NCI-H146 treated with DMSO at 0.1 percent for 48 hours (cell line): ENCODE measurements at regions not wholly inside any gene's neighbourhood (a gene's known extent, or its start where the extent isn't known, plus 50 kb on each side); places are given as distances from the start of the nearest gene placed in this dataset.

Experiments used
- DNase-seq: peaks from one replicate; lab custom pipeline; 2025; ENCODE audit not compliant: unreplicated experiment; lab: John Stamatoyannopoulos, UW

GRCh38 chr5:107088907-107089306 is 581.8 kb downstream of the EFNA5 start:
- no peak for DNase-seq

- DNase-seq: no peak
These were observed 585.2 kb downstream of the EFNA5 start for GRCh38 chr5:107085572-107085971.

DNA sequence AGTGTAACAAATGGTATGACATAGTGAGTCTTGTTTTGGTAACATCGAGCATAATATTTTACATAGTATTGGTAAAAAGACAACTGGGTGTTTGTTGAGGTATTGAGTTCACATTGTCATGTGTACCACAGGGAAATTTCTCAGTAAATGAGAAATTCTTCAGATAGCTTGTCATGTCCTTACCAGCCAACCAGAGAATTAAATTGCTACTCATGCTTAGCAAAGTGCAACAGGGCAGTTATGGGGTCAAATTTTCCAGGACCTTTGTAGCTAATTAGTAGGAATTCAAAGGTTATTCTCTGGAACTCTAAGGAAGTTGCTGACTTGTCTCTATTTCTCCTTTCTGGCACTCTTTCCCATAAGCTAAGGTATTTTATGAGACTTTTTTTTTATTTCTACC is 595.7 kb downstream of the EFNA5 start:
- DNase-seq: no peak

DNA sequence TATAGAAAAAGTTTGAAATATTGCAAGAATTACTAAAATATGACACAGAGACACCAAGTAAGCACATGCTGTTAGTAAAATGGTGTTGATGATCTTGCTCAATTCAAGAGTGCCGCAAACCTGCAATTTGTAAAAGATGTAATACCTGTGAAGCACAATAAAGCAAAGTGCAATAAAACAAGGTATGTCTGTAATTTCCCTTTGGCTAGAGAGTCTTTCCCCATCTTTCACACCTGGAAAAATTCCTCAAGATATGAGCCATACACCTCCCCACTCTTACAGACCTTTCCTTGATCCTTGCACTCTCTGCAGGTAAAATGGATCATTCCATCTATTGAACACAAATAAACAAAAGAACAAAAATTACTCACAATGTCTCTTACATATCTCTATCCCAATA is 597.8 kb downstream of the EFNA5 start:
- no peak for DNase-seq

GRCh38 chr5:107072440-107072839 is 598.3 kb downstream of the EFNA5 start:
- no peak for DNase-seq

DNA sequence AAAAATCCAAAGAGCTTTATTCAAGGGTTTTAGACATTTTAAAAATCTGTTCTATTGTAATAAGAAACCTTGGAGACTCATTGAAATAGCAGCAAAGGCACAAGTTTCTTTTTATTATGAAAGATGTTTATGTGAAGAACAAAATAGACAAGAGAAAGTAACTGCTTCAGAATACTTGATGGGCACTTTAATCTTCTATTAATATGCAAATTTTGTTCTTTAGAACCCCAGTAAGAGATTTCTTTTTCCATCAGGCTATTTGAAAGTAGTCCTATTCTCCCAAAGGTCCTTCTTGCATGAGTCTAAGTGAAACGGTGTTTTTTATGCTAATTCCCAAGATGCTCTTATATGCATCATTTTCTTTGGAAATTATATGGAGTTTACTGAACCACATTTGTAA is 602.0 kb downstream of the EFNA5 start:
- no peak for DNase-seq

- no peak for DNase-seq
These were observed 603.3 kb downstream of the EFNA5 start for GRCh38 chr5:107067395-107067794.

DNA sequence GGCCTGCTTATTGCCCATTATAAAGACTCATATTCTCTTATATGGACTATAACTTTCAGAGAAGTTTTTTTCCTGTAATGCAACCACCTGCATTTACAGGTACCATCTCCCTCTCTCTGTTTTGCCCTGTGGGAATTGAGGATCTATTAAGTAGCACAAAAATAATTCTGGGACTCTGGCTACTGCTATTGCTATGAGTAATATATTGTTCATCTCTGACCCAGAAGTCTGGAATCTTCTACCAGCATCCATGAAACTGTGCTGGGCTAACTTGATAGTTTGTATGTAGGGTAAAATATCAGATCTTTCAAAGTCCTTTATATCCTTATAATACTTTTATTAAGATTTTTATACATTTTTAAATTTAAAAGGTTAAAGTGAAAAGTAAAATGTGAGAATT is 607.2 kb downstream of the EFNA5 start:
- DNase-seq: no peak

DNA sequence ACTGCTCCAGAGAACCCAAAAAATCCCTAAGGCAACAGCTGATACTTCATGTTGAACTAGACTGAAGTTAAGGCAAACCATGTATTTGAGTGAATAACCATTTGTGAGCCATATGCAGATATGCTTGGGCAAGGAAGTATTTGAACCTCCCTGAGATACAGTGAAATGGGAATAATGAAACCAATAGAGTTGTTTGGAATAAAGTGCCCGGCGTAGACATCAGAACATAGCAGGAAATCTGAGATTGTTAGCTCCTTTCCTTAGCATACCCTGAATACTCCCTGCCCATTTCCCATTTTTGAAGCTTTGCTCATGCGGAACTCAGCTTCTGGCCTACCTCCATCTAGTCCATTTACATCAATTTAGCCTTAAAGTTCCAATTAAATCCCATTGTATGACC is 611.9 kb downstream of the EFNA5 start:
- no peak for DNase-seq

DNA sequence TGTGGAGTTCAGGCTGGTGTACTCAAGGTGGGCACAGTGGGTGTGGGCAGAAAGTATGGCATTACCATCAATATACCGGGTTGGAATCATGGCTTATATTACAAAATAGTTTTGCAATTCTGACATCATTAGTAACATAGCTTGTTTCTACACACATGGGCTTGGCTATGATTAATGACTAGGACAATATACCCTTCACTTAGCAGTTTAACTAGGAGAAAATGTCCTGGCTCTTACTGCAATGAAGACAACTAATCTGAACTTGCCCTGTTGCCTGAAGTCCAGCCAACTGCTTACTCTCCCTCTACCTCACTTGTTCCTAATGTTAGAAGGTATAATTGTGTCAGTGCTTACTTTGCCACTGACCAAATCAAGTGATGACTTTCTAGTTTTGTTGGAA is 612.5 kb downstream of the EFNA5 start:
- DNase-seq: no peak

GRCh38 chr5:107056278-107056677 is 614.5 kb downstream of the EFNA5 start:
- no peak for DNase-seq

DNA sequence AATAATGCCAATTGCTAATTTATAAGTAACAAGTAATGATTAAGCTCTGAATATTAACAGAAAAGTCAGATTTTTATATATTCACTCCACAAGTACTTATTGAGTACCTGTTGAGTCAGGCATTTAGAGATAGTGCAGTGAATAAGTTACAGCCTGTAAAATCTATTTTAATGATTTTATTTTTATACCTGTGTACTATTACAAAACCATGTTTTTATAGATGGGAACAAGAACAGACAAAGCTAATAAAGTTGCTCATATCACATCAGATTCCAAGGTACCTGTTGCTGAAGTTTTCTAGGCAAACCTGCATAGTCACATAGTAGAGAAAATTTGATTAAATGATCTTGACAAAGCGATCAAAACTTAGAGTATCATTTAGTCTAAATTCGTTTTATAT is 623.7 kb downstream of the EFNA5 start:
- no peak for DNase-seq

DNA sequence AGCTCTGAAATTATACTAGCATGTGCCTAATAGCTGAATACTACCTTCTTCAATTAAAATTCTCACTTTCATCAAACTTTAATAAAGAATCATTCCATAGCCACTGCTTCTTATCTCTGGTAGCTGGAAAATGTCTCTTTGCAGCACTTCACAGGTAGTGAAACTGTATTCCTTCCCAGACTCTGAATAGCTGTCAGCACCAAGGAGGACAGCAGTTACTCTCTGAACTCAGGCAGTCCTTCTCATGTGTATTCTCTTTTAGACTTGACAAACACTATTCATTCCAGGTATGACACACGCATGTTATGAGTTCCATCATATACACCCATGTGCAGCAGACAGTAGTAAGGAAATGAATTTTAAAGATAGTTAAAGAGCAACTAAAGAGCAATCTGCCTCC is 627.1 kb downstream of the EFNA5 start:
- DNase-seq: no peak

GRCh38 chr5:107040907-107041306 is 629.8 kb downstream of the EFNA5 start:
- DNase-seq: no peak

DNA sequence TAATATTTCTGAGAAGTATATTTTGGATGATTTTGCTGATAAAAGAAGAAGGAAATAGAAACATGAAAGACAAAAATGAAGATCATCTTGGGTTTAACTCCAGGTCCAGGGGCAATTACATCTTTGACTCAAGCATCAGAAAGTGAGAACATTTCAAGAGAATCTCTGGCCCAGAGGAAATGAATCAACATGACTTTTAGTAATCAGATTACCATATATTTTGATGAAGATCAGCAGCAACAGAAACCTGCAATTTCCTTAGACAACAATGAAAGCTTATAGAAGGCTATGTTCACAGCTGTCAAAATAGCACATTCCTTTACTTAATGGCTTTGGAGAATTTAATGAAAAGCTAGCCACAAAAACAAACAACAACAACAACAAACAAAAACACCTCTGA is 638.1 kb downstream of the EFNA5 start:
- no peak for DNase-seq

GRCh38 chr5:107028938-107029337 is 641.8 kb downstream of the EFNA5 start:
- DNase-seq: no peak

DNA sequence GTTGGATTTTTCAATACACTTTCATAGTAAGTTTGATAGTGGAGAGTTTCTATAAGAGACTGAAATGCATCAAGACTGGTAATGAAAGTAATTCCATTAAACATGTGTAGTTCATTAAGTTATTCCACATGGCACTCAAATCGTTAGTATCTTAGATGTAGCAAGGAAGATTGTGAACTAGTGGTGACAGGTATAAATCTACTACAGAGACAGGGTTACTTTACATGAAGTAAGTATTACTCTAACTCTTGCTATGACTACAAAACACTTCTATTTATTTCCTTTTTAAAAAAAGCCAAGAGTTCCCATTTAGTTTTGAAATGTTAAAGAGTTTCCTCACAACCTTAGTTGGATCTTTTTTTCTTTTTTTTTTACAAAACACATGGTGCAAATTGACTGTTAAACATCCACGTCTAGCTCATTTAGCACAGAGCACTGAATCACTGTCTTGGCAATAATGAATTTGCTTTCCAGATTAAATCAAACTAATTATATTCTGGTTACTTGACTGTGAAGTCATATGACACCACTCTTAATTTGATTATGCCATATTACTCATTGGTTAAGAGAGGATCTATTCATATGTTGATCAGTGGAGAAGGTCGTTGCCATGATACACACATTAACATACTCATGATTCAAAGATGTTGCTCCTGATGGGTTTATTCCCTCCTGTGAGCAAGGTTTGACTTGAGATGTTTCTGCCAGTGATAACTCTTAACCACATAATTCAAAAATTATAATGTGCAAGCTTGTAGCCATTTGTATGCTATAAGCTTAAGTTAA is 644.8 kb downstream of the EFNA5 start:
- DNase-seq: no peak

- DNase-seq: no peak
These were observed 647.0 kb downstream of the EFNA5 start for GRCh38 chr5:107023732-107024131.

DNA sequence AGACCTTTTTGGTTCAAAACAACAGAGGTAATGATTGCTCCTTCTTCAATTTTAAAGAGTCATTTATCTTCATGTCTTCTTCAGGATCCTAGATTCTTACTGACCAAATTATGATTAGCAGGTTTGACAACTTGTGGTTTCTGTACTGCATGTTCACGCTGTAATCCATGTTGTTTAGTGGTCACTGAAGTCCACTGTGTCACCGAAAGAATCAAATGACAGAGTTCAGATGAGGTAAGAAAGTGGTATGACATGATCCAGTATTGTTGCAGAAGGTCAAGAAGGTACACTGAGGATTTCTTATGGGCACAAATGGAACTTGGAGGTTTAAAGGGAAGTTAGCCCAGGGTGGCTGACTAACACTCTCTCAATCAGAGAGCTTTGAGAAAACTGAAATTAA is 649.2 kb downstream of the EFNA5 start:
- DNase-seq: no peak

- no peak for DNase-seq
These were observed 650.1 kb downstream of the EFNA5 start for GRCh38 chr5:107020626-107021025.

DNA sequence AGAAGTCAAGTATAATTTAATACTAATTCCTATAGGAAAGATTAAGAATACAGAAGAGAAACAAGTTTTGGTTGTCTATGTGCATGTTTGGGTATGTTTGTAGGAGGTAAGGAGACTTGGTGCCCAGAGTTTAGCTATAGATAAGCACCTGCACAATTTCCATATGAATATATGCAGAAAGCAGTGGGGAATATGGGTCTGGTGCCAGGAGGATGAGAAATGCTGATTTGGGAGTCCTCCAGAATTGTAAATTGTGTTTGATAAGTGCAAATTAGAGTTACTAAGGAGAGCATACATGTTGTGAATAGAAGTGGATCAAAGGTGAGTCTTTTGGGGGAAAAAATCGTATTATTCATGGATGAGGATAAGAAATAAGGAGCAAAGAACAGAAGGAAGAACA is 653.1 kb downstream of the EFNA5 start:
- no peak for DNase-seq

DNA sequence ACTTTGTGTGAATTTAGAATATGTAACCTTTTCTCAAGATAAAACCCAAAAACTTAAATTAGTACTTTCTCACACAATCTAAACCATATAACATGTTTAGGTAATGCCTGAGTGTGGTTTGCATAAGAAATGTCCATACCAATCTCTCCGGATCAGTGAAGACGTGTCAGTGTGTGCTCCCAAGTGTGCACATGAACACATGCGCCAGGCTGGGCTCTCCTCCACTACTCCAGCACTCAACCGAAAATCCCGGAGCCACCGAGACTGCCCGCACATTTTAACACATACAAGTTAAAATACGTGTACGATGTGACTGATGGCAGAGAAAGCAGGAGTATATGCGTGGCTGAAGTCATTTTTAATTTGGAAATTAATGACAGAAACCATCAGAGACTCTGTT is 658.4 kb downstream of the EFNA5 start:
- DNase-seq: no peak

GRCh38 chr5:107011605-107012004 is 659.1 kb downstream of the EFNA5 start:
- no peak for DNase-seq
